Activated B cell treated with CpG ODN at 0.5 μM for 24 hours (primary cell): ENCODE measurements at regions not wholly inside any gene's neighbourhood (a gene's known extent, or its start where the extent isn't known, plus 50 kb on each side); places are given as distances from the start of the nearest gene placed in this dataset.

ENCODE experiments used
- ATAC-seq: fragments of 200-7000 bp; cut with Tn5 transposase; one replicate; pipeline ENCODE4 v1.10.0; 2021; ENCODE audit warnings: low read depth, mild to moderate bottlenecking, moderate library complexity
- CTCF ChIA-PET: fragments of 350-600 bp; sonication (Branson Sonifier 250); formaldehyde crosslinking; loops from one replicate; lab custom pipeline; 2021; ENCODE audit warnings: antibody characterized with exemption; lab: Charles Lee
- POLR2A ChIA-PET: fragments of 350-600 bp; sonication (Branson Sonifier 250); formaldehyde crosslinking; loops from one replicate; lab custom pipeline; 2021; ENCODE audit warnings: antibody characterized with exemption; lab: Charles Lee
- DNase-seq: peaks from one replicate; pipeline ENCODE4 v3.0.0; 2022
- H3K27ac Mint-ChIP-seq: one replicate; pipeline ENCODE4 v1.8.0; 2020; ENCODE audit warnings: mixed read lengths
- H3K27me3 Mint-ChIP-seq: one replicate; pipeline ENCODE4 v1.8.0; 2021; ENCODE audit warnings: mixed read lengths
- H3K36me3 Mint-ChIP-seq: one replicate; pipeline ENCODE4 v1.8.0; 2021; ENCODE audit warnings: low read depth, mixed read lengths
- H3K4me1 Mint-ChIP-seq: one replicate; pipeline ENCODE4 v1.8.0; 2021; ENCODE audit warnings: mixed read lengths
- H3K4me3 Mint-ChIP-seq: one replicate; pipeline ENCODE4 v1.8.0; 2020; ENCODE audit warnings: mild to moderate bottlenecking, mixed read lengths
- H3K9me3 Mint-ChIP-seq: one replicate; pipeline ENCODE4 v1.8.0; 2020; ENCODE audit warnings: mixed read lengths
- CTCF ChIP-seq: fragments of 200-600 bp; IDR thresholded peaks from one replicate; pipeline ENCODE4 v1.8.0; 2022; ENCODE audit warnings: antibody characterized with exemption, mild to moderate bottlenecking
- intact Hi-C: fragments of 100-400 bp; cut with micrococcal nuclease; formaldehyde crosslinking; loops from one replicate; pipeline ENCODE4 v1.15.1; 2024

GRCh38 chr6:156538875-156539660 lies 238.1 kb upstream of the ARID1B start:
- no peak for TF ChIP-seq CTCF
- peaks cover 10% of the 10 kb centered on the region for H3K27me3 Mint-ChIP-seq
- H3K9me3 Mint-ChIP-seq, result no peaks in the 10 kb centered on the region
- no peaks in the 10 kb centered on the region for H3K4me1 Mint-ChIP-seq
- H3K4me3 Mint-ChIP-seq, result no peak overlapping the region
- ATAC-seq (no peak), DNase-seq (no peak)
- H3K27ac Mint-ChIP-seq, result no peak overlapping the region
- CTCF ChIA-PET, result no interaction called here
- POLR2A ChIA-PET, result no interaction called here
- intact Hi-C loops, result no loop called here
- H3K36me3 Mint-ChIP-seq, result no peaks in the 10 kb centered on the region

DNA sequence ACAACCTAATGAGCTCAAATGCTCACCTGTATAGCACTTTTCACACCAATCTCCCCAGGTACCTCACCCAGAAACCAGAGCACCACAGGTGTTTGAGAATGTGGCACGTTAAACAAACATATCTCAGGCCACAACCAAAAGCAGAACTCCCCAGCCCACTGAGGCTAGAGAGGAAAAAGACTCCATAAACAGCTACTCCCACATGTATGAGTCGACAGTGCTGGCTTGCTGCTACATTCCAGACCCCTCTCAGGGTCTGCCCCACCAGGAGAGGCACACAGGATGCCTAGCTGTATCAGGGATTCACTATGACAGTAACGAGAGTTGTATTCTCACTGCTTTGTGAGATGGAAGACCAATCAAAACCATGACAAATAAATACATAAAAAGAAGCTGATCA lies 242.6 kb upstream of the ARID1B start:
- H3K36me3 Mint-ChIP-seq, result no peaks in the 10 kb centered on the region
- POLR2A ChIA-PET, result no interaction called here
- no peak overlapping the region for H3K4me3 Mint-ChIP-seq
- ATAC-seq (no peak), DNase-seq (no peak)
- CTCF ChIA-PET, result no interaction called here
- intact Hi-C loops, result no loop called here
- H3K27ac Mint-ChIP-seq, result no peak overlapping the region
- no peak for TF ChIP-seq CTCF
- H3K9me3 Mint-ChIP-seq, result no peaks in the 10 kb centered on the region
- no peaks in the 10 kb centered on the region for H3K27me3 Mint-ChIP-seq
- H3K4me1 Mint-ChIP-seq, result no peaks in the 10 kb centered on the region

GRCh38 chr6:156533872-156534524 lies 243.2 kb upstream of the ARID1B start:
- Mint-ChIP-seq H3K27ac (no peak overlapping the region), H3K4me1 (no peaks in the 10 kb centered on the region), H3K9me3 (no peaks in the 10 kb centered on the region), H3K27me3 (no peaks in the 10 kb centered on the region), H3K4me3 (no peak overlapping the region), H3K36me3 (no peaks in the 10 kb centered on the region)
- POLR2A ChIA-PET, result no interaction called here
- no peak for ATAC-seq
- no peak for TF ChIP-seq CTCF
- intact Hi-C loops, result no loop called here
- DNase-seq, result no peak
- CTCF ChIA-PET, result no interaction called here

DNA sequence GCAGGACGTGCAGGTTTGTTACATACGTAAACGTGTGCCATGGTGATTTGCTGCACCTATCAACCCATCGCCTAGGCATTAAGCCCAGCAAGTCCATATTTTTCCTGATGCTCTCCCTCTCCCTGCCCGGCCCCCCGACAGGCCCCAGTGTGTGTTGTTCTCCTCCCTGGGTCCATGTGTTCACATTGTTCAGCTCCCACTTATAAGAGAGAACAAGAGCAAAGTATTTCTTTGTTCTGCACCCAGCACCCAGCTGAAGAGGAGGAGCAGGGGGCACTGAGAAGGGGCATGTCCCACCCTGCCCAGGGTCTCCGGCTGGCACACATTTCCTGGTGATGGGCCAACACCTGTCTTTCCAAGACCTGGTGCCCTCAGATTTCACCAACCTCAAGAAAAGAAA lies 251.1 kb upstream of the ARID1B start:
- no peak for ATAC-seq
- CTCF ChIA-PET, result no interaction called here

More for the DNA sequence above, 251.1 kb upstream of the ARID1B start:
- no peaks in the 10 kb centered on the region for H3K4me1 Mint-ChIP-seq
- no peak for DNase-seq
- no peak overlapping the region for H3K4me3 Mint-ChIP-seq
- intact Hi-C loops, result no loop called here
- H3K27me3 Mint-ChIP-seq, result no peaks in the 10 kb centered on the region
- no peaks in the 10 kb centered on the region for H3K36me3 Mint-ChIP-seq
- POLR2A ChIA-PET, result no interaction called here
- TF ChIP-seq CTCF, result no peak
- H3K9me3 Mint-ChIP-seq, result no peaks in the 10 kb centered on the region
- H3K27ac Mint-ChIP-seq, result no peak overlapping the region
